GM12892 (cell line): ENCODE measurements at regions not wholly inside any gene's neighbourhood (a gene's known extent, or its start where the extent isn't known, plus 50 kb on each side); places are given as distances from the start of the nearest gene placed in this dataset.

ENCODE experiments used
- POLR2A ChIP-seq: IDR thresholded peaks from 2 replicates; pipeline ENCODE4 v1.6.1; 2011; ENCODE audit warnings: low read depth, low read length, control low read depth
- POLR2AphosphoS5 ChIP-seq: IDR thresholded peaks from 2 replicates; pipeline ENCODE4 v1.6.1; 2011; ENCODE audit warnings: low read depth, low read length, control low read depth
- TAF1 ChIP-seq: IDR thresholded peaks from 2 replicates; pipeline ENCODE4 v1.6.1; 2011; ENCODE audit warnings: low read depth, mild to moderate bottlenecking, control low read depth, low read length, borderline replicate concordance

DNA sequence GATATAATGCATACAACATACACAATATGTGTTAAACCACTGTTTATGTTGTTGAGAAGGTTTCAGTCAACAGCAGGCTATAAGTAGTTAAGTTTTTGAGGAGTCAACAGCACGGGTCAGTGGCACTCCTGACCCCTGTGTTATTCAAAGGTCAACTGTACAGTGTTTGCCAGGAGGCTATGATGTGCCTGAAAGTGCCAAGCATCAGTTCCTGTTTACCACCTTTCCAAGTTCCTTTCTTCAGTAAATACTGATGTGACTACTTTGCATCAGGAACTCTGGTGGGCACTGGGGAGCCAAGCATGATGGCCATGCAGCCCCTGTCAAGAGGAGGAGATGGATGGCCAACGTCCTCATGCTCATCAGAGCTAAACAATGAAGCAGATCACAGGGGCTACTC is 224.4 kb upstream of the EXOC2 start:
- TF ChIP-seq TAF1 (no peak), POLR2AphosphoS5 (no peak), POLR2A (no peak)
